VCaP (cell line): ENCODE measurements at regions not wholly inside any gene's neighbourhood (a gene's known extent, or its start where the extent isn't known, plus 50 kb on each side); places are given as distances from the start of the nearest gene placed in this dataset.

Experiments
- H3K27ac ChIP-seq: fragments of 450-650 bp; 2 replicates; pipeline ENCODE4 v1.5.1; 2017
- CTCF ChIP-seq: fragments of 450-650 bp; conservative IDR thresholded peaks from 2 replicates; pipeline ENCODE4 v1.5.1; 2017; ENCODE audit warnings: mild to moderate bottlenecking, moderate library complexity

GRCh38 chr4:22911285-22911684 lies 218.5 kb downstream of the GBA3 start:
- no peak for TF ChIP-seq CTCF

GRCh38 chr4:22910200-22910599 lies 217.5 kb downstream of the GBA3 start:
- no peak overlapping the region for H3K27ac ChIP-seq
- no peak for TF ChIP-seq CTCF

More at GRCh38 chr4:22911285-22911684, 218.5 kb downstream of the GBA3 start:
- no peak overlapping the region for H3K27ac ChIP-seq

- no peak overlapping the region for H3K27ac ChIP-seq
- TF ChIP-seq CTCF: no peak
Observed at GRCh38 chr4:22906045-22906444, 213.3 kb downstream of the GBA3 start.

GRCh38 chr4:22903913-22904312 lies 211.2 kb downstream of the GBA3 start:
- no peak overlapping the region for H3K27ac ChIP-seq
- TF ChIP-seq CTCF: no peak

- no peak overlapping the region for H3K27ac ChIP-seq
- TF ChIP-seq CTCF: no peak
Observed at GRCh38 chr4:22901631-22902030, 208.9 kb downstream of the GBA3 start.

GRCh38 chr4:22900876-22901275 lies 208.1 kb downstream of the GBA3 start:
- no peak for TF ChIP-seq CTCF

GRCh38 chr4:22897520-22898108 lies 204.9 kb downstream of the GBA3 start:
- TF ChIP-seq CTCF: peak; percentile 88

More at GRCh38 chr4:22900876-22901275, 208.1 kb downstream of the GBA3 start:
- no peak overlapping the region for H3K27ac ChIP-seq

GRCh38 chr4:22895482-22895881 lies 202.7 kb downstream of the GBA3 start:
- no peak overlapping the region for H3K27ac ChIP-seq
- TF ChIP-seq CTCF: no peak

More at GRCh38 chr4:22897520-22898108, 204.9 kb downstream of the GBA3 start:
- no peak overlapping the region for H3K27ac ChIP-seq
